Nucleus accumbens (tissue), 56 donors: ENCODE measurements at regions not wholly inside any gene's neighbourhood (a gene's known extent, or its start where the extent isn't known, plus 50 kb on each side); places are given as distances from the start of the nearest gene placed in this dataset.

ENCODE experiments used
- DNase-seq, 56 donors: peaks; one replicate each; lab custom pipeline; 2025; lab: John Stamatoyannopoulos, UW

GRCh38 chr5:4725594-4725993, 414.5 kb upstream of the ADAMTS16 start:
- no peak for DNase-seq

GRCh38 chr5:4730279-4730678, 409.9 kb upstream of the ADAMTS16 start:
- DNase-seq = no peak

GRCh38 chr5:4734348-4734747, 405.8 kb upstream of the ADAMTS16 start:
- DNase-seq = no peak

GRCh38 chr5:4735261-4735660, 404.9 kb upstream of the ADAMTS16 start:
- DNase-seq = no peak

- no peak for DNase-seq
These were observed 402.3 kb upstream of the ADAMTS16 start for GRCh38 chr5:4737868-4738267.

- DNase-seq = no peak
These were observed 401.8 kb upstream of the ADAMTS16 start for GRCh38 chr5:4738298-4738697.

GRCh38 chr5:4740156-4740555, 400.0 kb upstream of the ADAMTS16 start:
- no peak for DNase-seq

- no peak for DNase-seq
These were observed 381.6 kb upstream of the ADAMTS16 start for GRCh38 chr5:4758550-4758949.

GRCh38 chr5:4758996-4759395, 381.1 kb upstream of the ADAMTS16 start:
- DNase-seq = no peak

- no peak for DNase-seq
These were observed 377.8 kb upstream of the ADAMTS16 start for GRCh38 chr5:4762316-4762715.

GRCh38 chr5:4765411-4765810, 374.7 kb upstream of the ADAMTS16 start:
- no peak for DNase-seq

GRCh38 chr5:4766101-4766500, 374.0 kb upstream of the ADAMTS16 start:
- no peak for DNase-seq

- no peak for DNase-seq
These were observed 367.5 kb upstream of the ADAMTS16 start for GRCh38 chr5:4772591-4772990.

- DNase-seq = no peak
These were observed 366.3 kb upstream of the ADAMTS16 start for GRCh38 chr5:4773827-4774317.

GRCh38 chr5:4777435-4777834, 362.7 kb upstream of the ADAMTS16 start:
- DNase-seq = no peak

- no peak for DNase-seq
These were observed 359.5 kb upstream of the ADAMTS16 start for GRCh38 chr5:4780633-4781032.

GRCh38 chr5:4781299-4781698, 358.8 kb upstream of the ADAMTS16 start:
- no peak for DNase-seq

- DNase-seq = no peak
These were observed 354.2 kb upstream of the ADAMTS16 start for GRCh38 chr5:4785971-4786370.

GRCh38 chr5:4797445-4797844, 342.7 kb upstream of the ADAMTS16 start:
- DNase-seq = no peak

- DNase-seq = no peak
These were observed 338.1 kb upstream of the ADAMTS16 start for GRCh38 chr5:4802044-4802443.

GRCh38 chr5:4804691-4805360, 335.3 kb upstream of the ADAMTS16 start:
- DNase-seq = peak in 1 of 56 donors; percentile 0

- no peak for DNase-seq
These were observed 325.1 kb upstream of the ADAMTS16 start for GRCh38 chr5:4815002-4815401.

- DNase-seq = no peak
These were observed 322.4 kb upstream of the ADAMTS16 start for GRCh38 chr5:4817767-4818166.
